GM23338 (cell line): ENCODE measurements at regions not wholly inside any gene's neighbourhood (a gene's known extent, or its start where the extent isn't known, plus 50 kb on each side); places are given as distances from the start of the nearest gene placed in this dataset.
A peak's percentile ranks its signal among the peaks of the same experiment; 100 is the strongest.

Experiments used
- ATAC-seq: fragments of 200-7000 bp; cut with Tn5 transposase; 3 replicates; pipeline ENCODE4 v1.9.1; 2020
- DNase-seq: peaks from one replicate; pipeline ENCODE4 v3.0.0-alpha.2; 2015; ENCODE audit warnings: low spot score
- H2AFZ ChIP-seq: fragments of 200-600 bp; sonication (generic); 2 replicates; pipeline ENCODE4 v1.8.0; 2016; ENCODE audit warnings: antibody characterized with exemption, mild to moderate bottlenecking, moderate library complexity
- H3F3A ChIP-seq: fragments of 200-600 bp; sonication (generic); replicated peaks from 2 replicates; pipeline ENCODE4 v1.8.0; 2017; ENCODE audit warnings: antibody characterized with exemption, mixed run types, low read depth
- H3K27ac ChIP-seq: fragments of 200-600 bp; sonication (generic); 2 replicates; pipeline ENCODE4 v1.6.1; 2016; ENCODE audit warnings: low read depth
- H3K27me3 ChIP-seq: fragments of 200-600 bp; sonication (generic); 2 replicates; pipeline ENCODE4 v1.8.0; 2016; ENCODE audit warnings: mild to moderate bottlenecking, mixed run types, moderate library complexity; ENCODE audit not compliant: insufficient read depth
- H3K36me3 ChIP-seq: fragments of 200-600 bp; sonication (generic); 2 replicates; pipeline ENCODE4 v1.8.0; 2016; ENCODE audit warnings: mild to moderate bottlenecking; ENCODE audit not compliant: insufficient read depth
- H3K4me1 ChIP-seq: fragments of 200-600 bp; sonication (generic); 2 replicates; pipeline ENCODE4 v1.8.0; 2016; ENCODE audit warnings: mild to moderate bottlenecking, moderate library complexity; ENCODE audit not compliant: insufficient read depth
- H3K4me2 ChIP-seq: fragments of 200-600 bp; sonication (generic); 2 replicates; pipeline ENCODE4 v1.7.1; 2017; ENCODE audit warnings: mixed run types
- H3K4me3 ChIP-seq: fragments of 200-600 bp; sonication (generic); 2 replicates; pipeline ENCODE4 v1.6.1; 2016; ENCODE audit warnings: mixed run types
- H3K79me2 ChIP-seq: fragments of 200-600 bp; sonication (generic); replicated peaks from 2 replicates; pipeline ENCODE4 v1.8.0; 2017; ENCODE audit warnings: mild to moderate bottlenecking; ENCODE audit not compliant: insufficient read depth
- H3K9me2 ChIP-seq: fragments of 200-600 bp; sonication (generic); 2 replicates; pipeline ENCODE4 v1.8.0; 2017; ENCODE audit not compliant: insufficient read depth
- H4K20me1 ChIP-seq: fragments of 200-600 bp; sonication (generic); replicated peaks from 2 replicates; pipeline ENCODE4 v1.8.0; 2017; ENCODE audit warnings: mild to moderate bottlenecking; ENCODE audit not compliant: insufficient read depth
- H3K27ac Mint-ChIP-seq: 2 replicates; pipeline ENCODE4 v1.8.0; 2020; ENCODE audit warnings: inconsistent platforms, mild to moderate bottlenecking, moderate library complexity, mixed read lengths
- H3K27me3 Mint-ChIP-seq: 3 replicates; pipeline ENCODE4 v1.8.0; 2022; ENCODE audit warnings: low read depth, mild to moderate bottlenecking, moderate library complexity, mixed read lengths, inconsistent platforms; ENCODE audit not compliant: insufficient read depth, poor library complexity
- H3K36me3 Mint-ChIP-seq: 3 replicates; pipeline ENCODE4 v1.8.0; 2021; ENCODE audit warnings: low read depth, mild to moderate bottlenecking, inconsistent platforms, moderate library complexity, mixed read lengths
- H3K4me1 Mint-ChIP-seq: 3 replicates; pipeline ENCODE4 v1.8.0; 2020; ENCODE audit warnings: mild to moderate bottlenecking, inconsistent platforms, mixed read lengths
- H3K4me3 Mint-ChIP-seq: 3 replicates; pipeline ENCODE4 v1.8.0; 2021; ENCODE audit warnings: moderate library complexity, mild to moderate bottlenecking, inconsistent platforms, mixed read lengths
- H3K9me3 Mint-ChIP-seq: 3 replicates; pipeline ENCODE4 v1.8.0; 2020; ENCODE audit warnings: moderate library complexity, mild to moderate bottlenecking, inconsistent platforms, mixed read lengths
- CREB1 ChIP-seq: fragments of 250-450 bp; sonication (Bioruptor Pico); IDR thresholded peaks from 2 replicates; pipeline ENCODE4 v1.5.0; 2020; ENCODE audit warnings: low read depth, mild to moderate bottlenecking, moderate library complexity
- EZH2phosphoT487 ChIP-seq: fragments of 200-600 bp; sonication (generic); IDR thresholded peaks from one replicate; pipeline ENCODE4 v1.8.1; 2018; ENCODE audit warnings: antibody characterized with exemption; ENCODE audit not compliant: unreplicated experiment
- JUNB ChIP-seq: IDR thresholded peaks from one replicate; pipeline ENCODE4 v1.6.1; 2016; ENCODE audit warnings: antibody characterized with exemption; ENCODE audit not compliant: unreplicated experiment
- NANOG ChIP-seq: IDR thresholded peaks from 2 replicates; pipeline ENCODE4 v1.6.1; 2016; ENCODE audit warnings: antibody characterized with exemption, borderline replicate concordance
- STAT1 ChIP-seq: IDR thresholded peaks from one replicate; pipeline ENCODE4 v1.6.1; 2016; ENCODE audit warnings: antibody characterized with exemption; ENCODE audit not compliant: unreplicated experiment
- TF ChIP-seq, protein P1 (sequence below), 2 experiments: fragments of 200-600 bp in 1 of 2; sonication (generic) in 1 of 2; conservative IDR thresholded peaks; 2 replicates each; pipeline versions ENCODE4 v1.5.1 to v1.6.1; 2016 to 2017; ENCODE audit warnings: antibody characterized with exemption in 2 of 2, low read depth in 2 of 2, mild to moderate bottlenecking in 2 of 2, moderate library complexity in 1 of 2
- TF ChIP-seq, protein P2 (sequence below): fragments of 250-450 bp; sonication (Bioruptor Pico); IDR thresholded peaks from 2 replicates; pipeline ENCODE4 v1.5.0; 2020; ENCODE audit warnings: mild to moderate bottlenecking, moderate library complexity
- TF ChIP-seq, protein P3 (sequence below): IDR thresholded peaks from 2 replicates; pipeline ENCODE4 v1.6.1; 2016; ENCODE audit warnings: antibody characterized with exemption

DNA sequence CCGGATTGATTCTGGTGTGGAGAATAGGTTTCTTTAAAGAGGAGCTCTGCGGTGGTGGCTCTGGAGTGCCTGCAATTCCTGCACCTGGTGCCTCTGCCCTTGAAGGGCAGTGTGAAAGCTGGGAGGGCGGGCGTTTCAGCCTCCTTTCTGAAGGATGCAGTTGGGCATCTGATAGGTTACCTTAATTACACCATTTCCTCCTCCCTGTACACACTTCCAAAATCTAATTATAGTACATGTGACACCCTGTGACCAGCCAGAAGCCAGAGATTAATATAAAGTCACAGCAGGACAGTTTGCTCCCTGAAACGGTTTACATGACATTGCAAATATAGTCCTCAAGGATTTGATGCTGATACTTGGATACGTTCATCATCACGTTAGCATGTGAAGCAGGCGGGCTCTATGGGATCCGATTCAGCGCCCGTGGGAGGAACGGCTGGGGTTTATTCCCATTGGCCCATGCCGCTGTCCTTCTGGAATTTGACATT, 548.2 kb downstream of the QKI start:
- peaks cover 20% of the 10 kb centered on the region; the same call in 2 of the 3 replicates for H3K4me1 Mint-ChIP-seq

DNA sequence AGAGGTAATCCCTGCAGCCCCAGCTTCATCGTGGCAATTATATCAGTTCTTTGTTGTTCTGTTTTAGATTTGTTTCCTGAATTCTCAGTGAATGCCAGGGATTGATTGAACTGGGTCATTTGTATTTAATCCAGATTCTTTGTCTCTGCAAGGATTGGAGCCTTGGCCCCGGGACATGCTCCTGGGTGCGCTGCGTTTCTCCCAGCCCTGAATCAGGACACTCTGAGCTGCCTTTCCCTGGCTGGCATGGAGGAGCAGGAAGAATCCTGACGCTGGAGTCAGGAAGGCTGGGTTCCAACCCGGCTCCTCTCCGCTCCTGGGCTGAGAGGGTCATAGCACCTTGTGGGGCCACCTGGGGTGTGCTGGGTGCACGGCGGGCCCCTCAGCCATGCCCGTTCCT, 545.6 kb downstream of the QKI start:
- H3K27me3 ChIP-seq, result no peaks in the 10 kb centered on the region
- Mint-ChIP-seq H3K4me3 (no peak overlapping the region), H3K27ac (no peak overlapping the region), H3K36me3 (no peaks in the 10 kb centered on the region), H3K9me3 (no peaks in the 10 kb centered on the region; the same call in 2 of the 3 replicates), H3K4me1 (peaks cover 24% of the 10 kb centered on the region), H3K27me3 (peaks cover 5% of the 10 kb centered on the region)
- no peak overlapping the region for H3K27ac ChIP-seq
- H3F3A ChIP-seq, result no peaks in the 10 kb centered on the region
- no peak for ATAC-seq
- peaks cover 8% of the 10 kb centered on the region for H3K4me1 ChIP-seq
- no peaks in the 10 kb centered on the region for H4K20me1 ChIP-seq
- no peaks in the 10 kb centered on the region for H3K9me2 ChIP-seq
- no peak for DNase-seq
- H3K79me2 ChIP-seq, result no peaks in the 10 kb centered on the region
- no peak overlapping the region for H3K4me3 ChIP-seq
- peak overlapping the region; percentile 78 for H2AFZ ChIP-seq
- no peak overlapping the region for H3K4me2 ChIP-seq
- H3K36me3 ChIP-seq, result no peaks in the 10 kb centered on the region
- TF ChIP-seq STAT1 (no peak), CREB1 (CRISPR knock-in tag) (no peak), JUNB (no peak), NANOG (no peak)
- TF ChIP-seq, protein P1, sequence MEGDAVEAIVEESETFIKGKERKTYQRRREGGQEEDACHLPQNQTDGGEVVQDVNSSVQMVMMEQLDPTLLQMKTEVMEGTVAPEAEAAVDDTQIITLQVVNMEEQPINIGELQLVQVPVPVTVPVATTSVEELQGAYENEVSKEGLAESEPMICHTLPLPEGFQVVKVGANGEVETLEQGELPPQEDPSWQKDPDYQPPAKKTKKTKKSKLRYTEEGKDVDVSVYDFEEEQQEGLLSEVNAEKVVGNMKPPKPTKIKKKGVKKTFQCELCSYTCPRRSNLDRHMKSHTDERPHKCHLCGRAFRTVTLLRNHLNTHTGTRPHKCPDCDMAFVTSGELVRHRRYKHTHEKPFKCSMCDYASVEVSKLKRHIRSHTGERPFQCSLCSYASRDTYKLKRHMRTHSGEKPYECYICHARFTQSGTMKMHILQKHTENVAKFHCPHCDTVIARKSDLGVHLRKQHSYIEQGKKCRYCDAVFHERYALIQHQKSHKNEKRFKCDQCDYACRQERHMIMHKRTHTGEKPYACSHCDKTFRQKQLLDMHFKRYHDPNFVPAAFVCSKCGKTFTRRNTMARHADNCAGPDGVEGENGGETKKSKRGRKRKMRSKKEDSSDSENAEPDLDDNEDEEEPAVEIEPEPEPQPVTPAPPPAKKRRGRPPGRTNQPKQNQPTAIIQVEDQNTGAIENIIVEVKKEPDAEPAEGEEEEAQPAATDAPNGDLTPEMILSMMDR (conservative IDR thresholded peaks at IDR 0.05; ENCODE audit: low read depth in 2 of 2), result no peak
- TF ChIP-seq, protein P2, sequence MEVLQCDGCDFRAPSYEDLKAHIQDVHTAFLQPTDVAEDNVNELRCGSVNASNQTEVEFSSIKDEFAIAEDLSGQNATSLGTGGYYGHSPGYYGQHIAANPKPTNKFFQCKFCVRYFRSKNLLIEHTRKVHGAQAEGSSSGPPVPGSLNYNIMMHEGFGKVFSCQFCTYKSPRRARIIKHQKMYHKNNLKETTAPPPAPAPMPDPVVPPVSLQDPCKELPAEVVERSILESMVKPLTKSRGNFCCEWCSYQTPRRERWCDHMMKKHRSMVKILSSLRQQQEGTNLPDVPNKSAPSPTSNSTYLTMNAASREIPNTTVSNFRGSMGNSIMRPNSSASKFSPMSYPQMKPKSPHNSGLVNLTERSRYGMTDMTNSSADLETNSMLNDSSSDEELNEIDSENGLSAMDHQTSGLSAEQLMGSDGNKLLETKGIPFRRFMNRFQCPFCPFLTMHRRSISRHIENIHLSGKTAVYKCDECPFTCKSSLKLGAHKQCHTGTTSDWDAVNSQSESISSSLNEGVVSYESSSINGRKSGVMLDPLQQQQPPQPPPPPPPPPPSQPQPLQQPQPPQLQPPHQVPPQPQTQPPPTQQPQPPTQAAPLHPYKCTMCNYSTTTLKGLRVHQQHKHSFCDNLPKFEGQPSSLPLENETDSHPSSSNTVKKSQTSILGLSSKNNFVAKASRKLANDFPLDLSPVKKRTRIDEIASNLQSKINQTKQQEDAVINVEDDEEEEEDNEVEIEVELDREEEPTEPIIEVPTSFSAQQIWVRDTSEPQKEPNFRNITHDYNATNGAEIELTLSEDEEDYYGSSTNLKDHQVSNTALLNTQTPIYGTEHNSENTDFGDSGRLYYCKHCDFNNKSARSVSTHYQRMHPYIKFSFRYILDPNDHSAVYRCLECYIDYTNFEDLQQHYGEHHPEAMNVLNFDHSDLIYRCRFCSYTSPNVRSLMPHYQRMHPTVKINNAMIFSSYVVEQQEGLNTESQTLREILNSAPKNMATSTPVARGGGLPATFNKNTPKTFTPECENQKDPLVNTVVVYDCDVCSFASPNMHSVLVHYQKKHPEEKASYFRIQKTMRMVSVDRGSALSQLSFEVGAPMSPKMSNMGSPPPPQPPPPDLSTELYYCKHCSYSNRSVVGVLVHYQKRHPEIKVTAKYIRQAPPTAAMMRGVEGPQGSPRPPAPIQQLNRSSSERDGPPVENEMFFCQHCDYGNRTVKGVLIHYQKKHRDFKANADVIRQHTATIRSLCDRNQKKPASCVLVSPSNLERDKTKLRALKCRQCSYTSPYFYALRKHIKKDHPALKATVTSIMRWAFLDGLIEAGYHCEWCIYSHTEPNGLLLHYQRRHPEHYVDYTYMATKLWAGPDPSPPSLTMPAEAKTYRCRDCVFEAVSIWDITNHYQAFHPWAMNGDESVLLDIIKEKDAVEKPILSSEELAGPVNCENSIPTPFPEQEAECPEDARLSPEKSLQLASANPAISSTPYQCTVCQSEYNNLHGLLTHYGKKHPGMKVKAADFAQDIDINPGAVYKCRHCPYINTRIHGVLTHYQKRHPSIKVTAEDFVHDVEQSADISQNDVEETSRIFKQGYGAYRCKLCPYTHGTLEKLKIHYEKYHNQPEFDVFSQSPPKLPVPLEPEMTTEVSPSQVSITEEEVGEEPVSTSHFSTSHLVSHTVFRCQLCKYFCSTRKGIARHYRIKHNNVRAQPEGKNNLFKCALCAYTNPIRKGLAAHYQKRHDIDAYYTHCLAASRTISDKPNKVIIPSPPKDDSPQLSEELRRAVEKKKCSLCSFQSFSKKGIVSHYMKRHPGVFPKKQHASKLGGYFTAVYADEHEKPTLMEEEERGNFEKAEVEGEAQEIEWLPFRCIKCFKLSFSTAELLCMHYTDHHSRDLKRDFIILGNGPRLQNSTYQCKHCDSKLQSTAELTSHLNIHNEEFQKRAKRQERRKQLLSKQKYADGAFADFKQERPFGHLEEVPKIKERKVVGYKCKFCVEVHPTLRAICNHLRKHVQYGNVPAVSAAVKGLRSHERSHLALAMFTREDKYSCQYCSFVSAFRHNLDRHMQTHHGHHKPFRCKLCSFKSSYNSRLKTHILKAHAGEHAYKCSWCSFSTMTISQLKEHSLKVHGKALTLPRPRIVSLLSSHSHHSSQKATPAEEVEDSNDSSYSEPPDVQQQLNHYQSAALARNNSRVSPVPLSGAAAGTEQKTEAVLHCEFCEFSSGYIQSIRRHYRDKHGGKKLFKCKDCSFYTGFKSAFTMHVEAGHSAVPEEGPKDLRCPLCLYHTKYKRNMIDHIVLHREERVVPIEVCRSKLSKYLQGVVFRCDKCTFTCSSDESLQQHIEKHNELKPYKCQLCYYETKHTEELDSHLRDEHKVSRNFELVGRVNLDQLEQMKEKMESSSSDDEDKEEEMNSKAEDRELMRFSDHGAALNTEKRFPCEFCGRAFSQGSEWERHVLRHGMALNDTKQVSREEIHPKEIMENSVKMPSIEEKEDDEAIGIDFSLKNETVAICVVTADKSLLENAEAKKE (CRISPR knock-in tag), result no peak

More for the DNA sequence above, 548.2 kb downstream of the QKI start:
- no peaks in the 10 kb centered on the region for H3K9me2 ChIP-seq
- no peaks in the 10 kb centered on the region for H3K79me2 ChIP-seq
- Mint-ChIP-seq H3K36me3 (no peaks in the 10 kb centered on the region), H3K27me3 (peaks cover 5% of the 10 kb centered on the region), H3K9me3 (no peaks in the 10 kb centered on the region), H3K4me3 (no peak overlapping the region), H3K27ac (no peak overlapping the region)
- no peaks in the 10 kb centered on the region for H4K20me1 ChIP-seq
- no peak for TF ChIP-seq STAT1
- TF ChIP-seq, protein P1 (conservative IDR thresholded peaks at IDR 0.05; ENCODE audit: low read depth in 2 of 2), result no peak
- no peak for TF ChIP-seq EZH2phosphoT487
- TF ChIP-seq, protein P3, sequence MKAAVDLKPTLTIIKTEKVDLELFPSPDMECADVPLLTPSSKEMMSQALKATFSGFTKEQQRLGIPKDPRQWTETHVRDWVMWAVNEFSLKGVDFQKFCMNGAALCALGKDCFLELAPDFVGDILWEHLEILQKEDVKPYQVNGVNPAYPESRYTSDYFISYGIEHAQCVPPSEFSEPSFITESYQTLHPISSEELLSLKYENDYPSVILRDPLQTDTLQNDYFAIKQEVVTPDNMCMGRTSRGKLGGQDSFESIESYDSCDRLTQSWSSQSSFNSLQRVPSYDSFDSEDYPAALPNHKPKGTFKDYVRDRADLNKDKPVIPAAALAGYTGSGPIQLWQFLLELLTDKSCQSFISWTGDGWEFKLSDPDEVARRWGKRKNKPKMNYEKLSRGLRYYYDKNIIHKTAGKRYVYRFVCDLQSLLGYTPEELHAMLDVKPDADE, result no peak
- no peaks in the 10 kb centered on the region for H3K36me3 ChIP-seq
- no peak overlapping the region for H3K4me2 ChIP-seq
- H3K27ac ChIP-seq, result no peak overlapping the region
- ATAC-seq (no peak), DNase-seq (no peak)
- H3K27me3 ChIP-seq, result no peaks in the 10 kb centered on the region
- H3K4me1 ChIP-seq, result peaks cover 8% of the 10 kb centered on the region
- no peak overlapping the region for H2AFZ ChIP-seq
- H3F3A ChIP-seq, result no peaks in the 10 kb centered on the region
- H3K4me3 ChIP-seq, result no peak overlapping the region
